Astrocyte of the cerebellum (primary cell): ENCODE measurements at regions not wholly inside any gene's neighbourhood (a gene's known extent, or its start where the extent isn't known, plus 50 kb on each side); places are given as distances from the start of the nearest gene placed in this dataset.
"Not testable (repeated sequence)": the region's sequence is repeated elsewhere in the genome, so short reads cannot be mapped to it uniquely, and the experiment has no call there.

Experiments used
- DNase-seq: peaks from one replicate; pipeline ENCODE4 v3.0.0-alpha.2; 2011; ENCODE audit warnings: low read depth
- H3K4me3 ChIP-seq: 2 replicates; pipeline ENCODE4 v1.5.1; 2011; ENCODE audit warnings: mild to moderate bottlenecking, low read depth, low read length, moderate library complexity
- CTCF ChIP-seq: IDR thresholded peaks from 2 replicates; pipeline ENCODE4 v1.5.1; 2012; ENCODE audit warnings: low read length, low read depth, moderate library complexity, mild to moderate bottlenecking; ENCODE audit errors: missing control alignments
- in situ Hi-C: cut with HindIII; loops from 2 replicates; pipeline ENCODE4 v1.10.0; 2017; ENCODE audit warnings: low sequenced_read_pairs

GRCh38 chrX:115702982-115703381, 142.0 kb downstream of the PLS3 start:
- in situ Hi-C loops = no loop called here
- DNase-seq = no peak
- no peak overlapping the region for H3K4me3 ChIP-seq
- TF ChIP-seq CTCF = no peak

DNA sequence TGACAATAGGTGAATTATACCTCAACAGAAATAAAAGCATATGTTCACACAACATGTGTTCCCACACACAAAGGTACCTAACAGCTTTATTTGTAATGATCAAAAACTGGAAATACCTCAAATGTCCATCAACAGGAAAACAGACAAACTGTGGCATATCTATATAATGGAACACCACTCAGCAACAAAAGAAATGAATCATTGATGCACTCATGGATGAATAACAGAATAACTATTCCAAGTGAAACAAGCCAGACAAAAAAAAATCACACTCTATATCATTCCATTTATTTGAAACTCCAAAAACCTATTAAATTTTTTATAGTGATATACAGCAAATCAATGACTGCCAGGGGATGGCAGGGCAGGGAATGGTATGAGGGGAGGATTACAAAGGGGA, 148.1 kb downstream of the PLS3 start:
- no peak for TF ChIP-seq CTCF
- no peak for DNase-seq
- in situ Hi-C loops = no loop called here
- no peak overlapping the region for H3K4me3 ChIP-seq

DNA sequence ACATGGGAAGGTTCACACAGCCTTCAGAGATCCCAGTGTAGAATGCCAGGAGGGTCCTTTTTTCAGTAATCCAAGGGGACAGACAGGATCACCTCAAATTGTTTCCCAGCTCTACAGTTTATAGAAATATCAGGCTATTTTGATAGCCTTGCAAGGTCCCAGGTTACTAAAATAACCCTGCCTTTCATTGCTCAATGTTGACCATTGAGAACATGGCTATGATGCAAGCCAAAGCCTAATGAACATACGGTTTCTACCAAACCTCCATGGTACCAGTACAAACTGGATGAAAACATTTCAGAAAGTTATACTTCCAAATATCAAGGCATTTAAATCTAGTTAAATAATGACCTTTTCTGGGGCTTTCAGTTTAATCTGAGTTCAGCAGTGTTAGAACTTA, 151.5 kb downstream of the PLS3 start:
- DNase-seq = no peak
- no peak for TF ChIP-seq CTCF
- no peak overlapping the region for H3K4me3 ChIP-seq
- in situ Hi-C loops = no loop called here

DNA sequence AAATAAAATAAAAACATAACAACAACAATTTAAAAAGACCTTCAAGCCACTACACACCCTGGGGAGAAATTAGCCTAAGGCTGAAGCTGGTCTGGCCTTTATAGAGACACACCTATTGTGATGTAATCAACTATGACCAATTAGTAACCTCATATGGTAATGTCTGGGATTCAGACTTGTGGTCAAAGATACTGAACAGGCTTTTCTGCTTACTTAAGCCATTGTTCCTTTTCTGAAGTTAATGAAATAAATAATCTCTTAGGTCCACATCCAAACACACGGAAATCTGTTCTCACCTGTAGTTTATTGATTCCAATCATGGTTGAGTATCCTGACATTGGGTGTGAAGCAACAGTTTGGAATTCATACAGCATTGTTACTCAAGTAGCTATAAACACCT, 152.5 kb downstream of the PLS3 start:
- in situ Hi-C loops = no loop called here
- no peak overlapping the region for H3K4me3 ChIP-seq
- no peak for TF ChIP-seq CTCF
- no peak for DNase-seq

DNA sequence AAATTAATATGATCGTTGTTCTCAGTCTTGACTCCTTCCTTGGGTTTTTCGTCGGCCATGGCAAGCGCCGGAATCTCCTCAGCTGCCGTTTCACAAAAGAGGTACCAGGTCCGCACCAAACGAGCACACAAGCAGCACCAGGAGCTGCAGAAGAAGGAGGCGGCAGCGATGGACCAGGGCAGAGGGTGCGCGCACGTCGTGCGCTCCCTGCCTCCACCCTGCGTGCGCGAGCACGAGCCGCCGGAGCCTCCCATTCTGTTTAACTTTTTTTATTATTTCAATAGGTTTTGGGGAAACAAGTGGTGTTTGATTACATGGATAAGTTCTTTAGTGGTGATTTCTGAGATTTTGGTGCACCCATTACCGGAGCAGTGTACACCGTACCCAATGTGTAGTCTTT, 158.2 kb downstream of the PLS3 start:
- no peak for TF ChIP-seq CTCF
- in situ Hi-C loops = no loop called here
- no peak for DNase-seq
- H3K4me3 ChIP-seq = no peak overlapping the region

DNA sequence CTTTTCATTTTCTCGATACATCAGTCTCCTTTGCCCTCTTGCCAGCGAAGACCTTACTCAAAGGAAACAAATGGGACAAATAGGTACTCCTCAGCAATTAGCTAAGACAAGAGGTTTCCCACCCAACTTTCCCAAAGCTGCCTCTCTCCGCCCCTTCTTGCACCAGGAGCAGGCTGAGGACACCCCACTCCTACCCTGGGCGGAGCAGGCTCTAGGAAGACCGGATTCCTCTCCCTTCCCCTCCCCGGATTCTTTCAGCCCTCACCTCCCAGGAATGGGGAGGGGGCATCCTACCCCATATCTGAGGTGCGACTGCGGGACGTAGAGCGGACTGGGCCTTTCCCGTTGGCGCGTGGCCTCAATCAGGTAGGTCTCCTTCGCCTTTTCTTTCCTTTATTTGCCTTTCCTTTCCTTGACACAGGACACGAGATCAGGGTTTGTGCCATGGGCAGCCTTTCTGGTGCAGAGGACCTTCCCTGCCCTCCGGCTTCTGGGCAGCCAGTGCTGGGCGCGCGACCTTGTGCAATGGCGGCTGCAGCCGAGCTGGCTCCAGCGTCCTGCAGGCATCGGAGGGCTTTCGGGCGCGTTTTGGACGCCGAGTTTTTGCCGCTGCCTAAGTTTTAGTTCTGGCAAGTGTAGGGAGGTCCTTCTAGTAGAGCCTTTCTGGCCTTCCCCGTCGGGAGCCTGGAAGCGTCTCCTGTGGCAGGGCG, 161.9 kb downstream of the PLS3 start:
- DNase-seq, in situ Hi-C loops, H3K4me3 ChIP-seq: not testable (repeated sequence)

DNA sequence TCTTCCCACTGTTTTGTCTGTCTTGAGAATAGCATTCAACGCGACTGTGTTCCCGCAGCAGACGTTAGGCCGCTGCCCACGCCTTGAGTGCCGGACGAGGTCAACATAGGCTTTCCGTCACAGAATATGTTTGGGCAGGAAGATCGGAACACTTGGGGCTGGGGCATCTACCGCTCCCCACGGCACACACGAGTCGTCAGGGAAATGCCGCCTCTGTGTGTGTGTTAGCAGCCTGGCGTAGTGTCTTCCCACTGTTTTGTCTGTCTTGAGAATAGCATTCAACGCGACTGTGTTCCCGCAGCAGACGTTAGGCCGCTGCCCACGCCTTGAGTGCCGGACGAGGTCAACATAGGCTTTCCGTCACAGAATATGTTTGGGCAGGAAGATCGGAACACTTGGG, 164.4 kb downstream of the PLS3 start:
- H3K4me3 ChIP-seq, DNase-seq, in situ Hi-C loops: not testable (repeated sequence)

DNA sequence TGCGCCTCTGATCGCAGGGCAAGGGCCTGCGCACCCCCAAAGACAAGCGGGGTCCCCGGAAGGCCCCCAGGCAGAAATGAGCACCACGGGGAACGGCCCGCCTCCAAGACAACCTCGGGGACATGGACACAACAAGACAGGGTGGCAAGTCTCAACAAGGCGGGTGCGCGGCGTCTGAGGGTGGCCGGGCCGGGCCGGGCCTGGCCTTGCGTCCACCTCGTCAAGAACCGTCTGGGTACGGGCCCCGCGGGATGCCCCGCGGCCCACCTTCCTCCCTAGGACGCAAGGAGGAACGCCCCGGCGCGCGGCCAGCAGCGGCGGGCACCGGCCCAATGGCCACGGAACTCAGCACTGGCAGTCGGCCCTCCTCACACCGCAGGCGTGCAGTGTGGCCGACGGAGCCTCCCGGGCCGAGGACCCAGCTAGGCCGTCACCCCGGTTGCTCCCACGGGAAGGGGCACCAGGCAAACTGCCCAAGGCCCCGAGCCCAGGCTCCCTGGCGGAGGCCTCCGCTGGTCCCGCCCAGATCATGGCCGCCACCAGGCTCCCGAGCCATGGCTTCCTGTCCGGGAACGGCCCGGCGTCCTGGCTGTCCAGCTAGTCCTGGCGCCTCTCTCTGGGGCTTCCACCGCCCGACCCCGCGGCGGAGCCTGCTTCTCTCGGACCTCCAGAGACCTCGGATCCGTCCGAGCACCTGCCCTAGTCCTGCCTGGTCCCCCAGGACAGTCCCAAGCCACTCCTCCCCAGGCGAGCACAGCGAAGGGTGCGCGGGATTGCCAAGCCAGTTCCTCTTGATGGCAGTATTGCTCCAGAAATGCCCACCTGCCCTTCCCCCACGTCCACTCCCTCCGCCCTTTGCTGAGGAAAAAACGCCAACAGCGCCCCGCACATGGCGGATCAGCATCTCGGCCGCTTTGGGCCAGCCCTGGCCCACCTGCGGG, 167.1 kb downstream of the PLS3 start:
- H3K4me3 ChIP-seq, DNase-seq, in situ Hi-C loops: not testable (repeated sequence)

DNA sequence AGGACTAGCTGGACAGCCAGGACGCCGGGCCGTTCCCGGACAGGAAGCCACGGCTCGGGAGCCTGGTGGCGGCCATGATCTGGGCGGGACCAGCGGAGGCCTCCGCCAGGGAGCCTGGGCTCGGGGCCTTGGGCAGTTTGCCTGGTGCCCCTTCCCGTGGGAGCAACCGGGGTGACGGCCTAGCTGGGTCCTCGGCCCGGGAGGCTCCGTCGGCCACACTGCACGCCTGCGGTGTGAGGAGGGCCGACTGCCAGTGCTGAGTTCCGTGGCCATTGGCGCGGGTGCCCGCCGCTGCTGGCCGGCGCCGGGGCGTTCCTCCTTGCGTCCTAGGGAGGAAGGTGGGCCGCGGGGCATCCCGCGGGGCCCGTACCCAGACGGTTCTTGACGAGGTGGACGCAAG, 171.6 kb downstream of the PLS3 start:
- H3K4me3 ChIP-seq, DNase-seq, in situ Hi-C loops: not testable (repeated sequence)

DNA sequence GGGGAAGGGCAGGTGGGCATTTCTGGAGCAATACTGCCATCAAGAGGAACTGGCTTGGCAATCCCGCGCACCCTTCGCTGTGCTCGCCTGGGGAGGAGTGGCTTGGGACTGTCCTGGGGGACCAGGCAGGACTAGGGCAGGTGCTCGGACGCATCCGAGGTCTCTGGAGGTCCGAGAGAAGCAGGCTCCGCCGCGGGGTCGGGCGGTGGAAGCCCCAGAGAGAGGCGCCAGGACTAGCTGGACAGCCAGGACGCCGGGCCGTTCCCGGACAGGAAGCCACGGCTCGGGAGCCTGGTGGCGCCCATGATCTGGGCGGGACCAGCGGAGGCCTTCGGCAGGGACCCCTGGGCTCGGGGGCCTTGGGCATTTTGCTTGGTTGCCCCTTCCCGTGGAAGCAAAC, 174.3 kb downstream of the PLS3 start:
- in situ Hi-C loops, DNase-seq: not testable (repeated sequence)
- peak overlapping the region; percentile 32 for H3K4me3 ChIP-seq
